Fibroblast of lung (primary cell): ENCODE measurements at regions not wholly inside any gene's neighbourhood (a gene's known extent, or its start where the extent isn't known, plus 50 kb on each side); places are given as distances from the start of the nearest gene placed in this dataset.

Experiments
- DNase-seq, 2 donors: peaks; one replicate each; pipeline versions ENCODE4 v3.0.0 to v3.0.0-alpha.2; 2010; ENCODE audit warnings: low read depth in 2 of 2
- H2AFZ ChIP-seq: 2 replicates; pipeline ENCODE4 v1.5.1; 2012; ENCODE audit warnings: low read length, control low read depth, inconsistent platforms
- H3K27ac ChIP-seq: 2 replicates; pipeline ENCODE4 v1.5.1; 2011; ENCODE audit warnings: low read length, control low read depth; ENCODE audit not compliant: insufficient read depth
- H3K27me3 ChIP-seq: 2 replicates; pipeline ENCODE4 v1.5.1; 2011; ENCODE audit warnings: mild to moderate bottlenecking, low read length; ENCODE audit not compliant: control insufficient read depth, insufficient read depth
- H3K36me3 ChIP-seq: 2 replicates; pipeline ENCODE4 v1.5.1; 2011; ENCODE audit warnings: low read length; ENCODE audit not compliant: control insufficient read depth, insufficient read depth
- H3K4me1 ChIP-seq: 2 replicates; pipeline ENCODE4 v1.5.1; 2011; ENCODE audit warnings: low read length; ENCODE audit not compliant: control insufficient read depth, insufficient read depth; ENCODE audit errors: extremely low read depth
- H3K4me2 ChIP-seq: 2 replicates; pipeline ENCODE4 v1.5.1; 2011; ENCODE audit warnings: low read length, control low read depth; ENCODE audit not compliant: insufficient read depth; ENCODE audit errors: extremely low read depth
- H3K4me3 ChIP-seq, 4 experiments: fragments of 200-600 bp in 1 of 4; sonication (generic) in 1 of 4; replicated peaks in 1 of 4; 2 replicates each; pipeline ENCODE4 v1.5.1; 2011 to 2016; ENCODE audit warnings: low read length in 4 of 4, low read depth in 3 of 4, mild to moderate bottlenecking in 3 of 4, control low read depth in 2 of 4, inconsistent platforms in 1 of 4, mixed read lengths in 1 of 4; ENCODE audit not compliant: insufficient read depth in 1 of 4; ENCODE audit errors: control extremely low read depth in 1 of 4
- H3K79me2 ChIP-seq: 2 replicates; pipeline ENCODE4 v1.5.1; 2012; ENCODE audit warnings: mild to moderate bottlenecking, low read length, inconsistent platforms; ENCODE audit not compliant: control insufficient read depth, insufficient read depth
- H3K9ac ChIP-seq: 2 replicates; pipeline ENCODE4 v1.5.1; 2011; ENCODE audit warnings: mild to moderate bottlenecking, low read length, control low read depth; ENCODE audit not compliant: insufficient read depth
- H3K9me3 ChIP-seq: 2 replicates; pipeline ENCODE4 v1.5.1; 2012; ENCODE audit warnings: low read depth, low read length; ENCODE audit not compliant: control insufficient read depth, insufficient read depth
- H4K20me1 ChIP-seq: 2 replicates; pipeline ENCODE4 v1.5.1; 2011; ENCODE audit warnings: low read length; ENCODE audit not compliant: control insufficient read depth, insufficient read depth; ENCODE audit errors: extremely low read depth
- EZH2 ChIP-seq: IDR thresholded peaks from 2 replicates; pipeline ENCODE4 v1.5.1; 2012; ENCODE audit warnings: low read length, control low read depth, mild to moderate bottlenecking; ENCODE audit errors: missing control alignments
- TF ChIP-seq, protein P1 (sequence below), 2 donors: IDR thresholded peaks in 1 of 2; conservative IDR thresholded peaks in 1 of 2; 1 replicate in 1 of 2; 2 replicates in 1 of 2; pipeline ENCODE4 v1.5.1; 2011 to 2012; ENCODE audit warnings: low read length in 2 of 2, control low read depth in 1 of 2, inconsistent platforms in 1 of 2, low read depth in 1 of 2, mild to moderate bottlenecking in 1 of 2

- DNase-seq, result no peak
- Histone ChIP-seq H3K79me2 (no peaks in the 10 kb centered on the region), H3K9me3 (no peaks in the 10 kb centered on the region), H3K4me1 (no peaks in the 10 kb centered on the region), H3K4me3 (no peak overlapping the region), H3K36me3 (no peaks in the 10 kb centered on the region), H3K9ac (no peak overlapping the region), H2AFZ (no peak overlapping the region), H3K27me3 (no peaks in the 10 kb centered on the region), H3K4me2 (no peak overlapping the region), H4K20me1 (no peaks in the 10 kb centered on the region), H3K27ac (no peak overlapping the region)
- TF ChIP-seq, protein P1, sequence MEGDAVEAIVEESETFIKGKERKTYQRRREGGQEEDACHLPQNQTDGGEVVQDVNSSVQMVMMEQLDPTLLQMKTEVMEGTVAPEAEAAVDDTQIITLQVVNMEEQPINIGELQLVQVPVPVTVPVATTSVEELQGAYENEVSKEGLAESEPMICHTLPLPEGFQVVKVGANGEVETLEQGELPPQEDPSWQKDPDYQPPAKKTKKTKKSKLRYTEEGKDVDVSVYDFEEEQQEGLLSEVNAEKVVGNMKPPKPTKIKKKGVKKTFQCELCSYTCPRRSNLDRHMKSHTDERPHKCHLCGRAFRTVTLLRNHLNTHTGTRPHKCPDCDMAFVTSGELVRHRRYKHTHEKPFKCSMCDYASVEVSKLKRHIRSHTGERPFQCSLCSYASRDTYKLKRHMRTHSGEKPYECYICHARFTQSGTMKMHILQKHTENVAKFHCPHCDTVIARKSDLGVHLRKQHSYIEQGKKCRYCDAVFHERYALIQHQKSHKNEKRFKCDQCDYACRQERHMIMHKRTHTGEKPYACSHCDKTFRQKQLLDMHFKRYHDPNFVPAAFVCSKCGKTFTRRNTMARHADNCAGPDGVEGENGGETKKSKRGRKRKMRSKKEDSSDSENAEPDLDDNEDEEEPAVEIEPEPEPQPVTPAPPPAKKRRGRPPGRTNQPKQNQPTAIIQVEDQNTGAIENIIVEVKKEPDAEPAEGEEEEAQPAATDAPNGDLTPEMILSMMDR (conservative IDR thresholded peaks at IDR 0.05 in 1 of 2, IDR thresholded peaks at IDR 0.05 in 1 of 2; ENCODE audit: low read depth in 1 of 2, low read length in 2 of 2), result no peak
- no peak for TF ChIP-seq EZH2
Observed at GRCh38 chr3:140752499-140752898, 74.6 kb downstream of the TRIM42 start.

DNA sequence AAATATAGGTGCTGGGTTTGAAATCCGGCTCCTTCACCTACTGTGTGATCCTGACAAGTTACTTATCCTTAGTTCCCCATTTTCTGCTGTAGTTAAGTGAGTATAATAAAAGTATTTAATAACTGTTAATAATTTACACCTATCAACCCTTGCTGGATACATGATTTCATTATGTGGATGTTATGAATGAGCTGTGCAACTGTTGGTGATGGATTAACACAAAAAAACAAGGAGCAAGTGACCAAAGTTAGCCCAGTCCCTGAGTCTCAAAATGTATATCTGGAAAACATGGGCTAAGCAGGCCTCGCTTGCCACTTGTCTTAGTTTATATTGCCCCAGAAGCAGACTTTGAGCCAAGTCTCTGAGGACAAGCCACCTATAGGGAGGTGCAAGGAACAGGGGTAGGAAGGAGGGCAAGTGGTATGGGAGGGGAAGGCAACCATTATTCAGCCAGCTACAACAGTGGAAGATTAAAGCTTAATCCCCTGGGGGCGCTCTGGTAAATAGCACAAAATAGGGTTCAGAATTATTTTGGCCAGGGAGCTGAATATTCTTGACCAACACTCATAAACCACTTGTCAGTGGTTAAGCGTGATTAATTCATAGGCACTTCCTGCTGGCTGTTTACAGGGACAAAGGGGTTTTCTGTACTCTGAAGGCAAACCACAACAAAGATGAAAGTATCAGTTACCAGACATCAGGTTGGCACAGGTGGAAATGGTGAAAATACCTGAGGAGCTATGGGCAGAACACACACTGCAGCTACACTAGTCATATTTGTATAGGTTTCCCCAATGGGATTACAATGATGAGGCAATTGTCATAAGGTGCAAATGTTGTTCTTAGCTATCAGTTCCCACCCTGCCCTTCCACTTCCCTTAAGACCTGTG, 76.2 kb downstream of the TRIM42 start:
- Histone ChIP-seq H3K9me3 (no peaks in the 10 kb centered on the region), H2AFZ (no peak overlapping the region), H4K20me1 (no peaks in the 10 kb centered on the region), H3K27ac (no peak overlapping the region), H3K9ac (no peak overlapping the region), H3K4me3 (no peak overlapping the region), H3K36me3 (no peaks in the 10 kb centered on the region), H3K4me2 (no peak overlapping the region), H3K79me2 (no peaks in the 10 kb centered on the region), H3K4me1 (no peaks in the 10 kb centered on the region), H3K27me3 (no peaks in the 10 kb centered on the region)
- TF ChIP-seq EZH2, result no peak
- TF ChIP-seq, protein P1 (conservative IDR thresholded peaks at IDR 0.05 in 1 of 2, IDR thresholded peaks at IDR 0.05 in 1 of 2; ENCODE audit: low read depth in 1 of 2, low read length in 2 of 2), result no peak
- peak in 1 of 2 donors; percentile 16 for DNase-seq

GRCh38 chr3:140754936-140755335, 77.1 kb downstream of the TRIM42 start:
- H3K36me3 ChIP-seq, result no peaks in the 10 kb centered on the region
- H3K4me3 ChIP-seq, result no peak overlapping the region
- H3K9me3 ChIP-seq, result no peaks in the 10 kb centered on the region
- no peak overlapping the region for H3K4me2 ChIP-seq
- no peak overlapping the region for H3K9ac ChIP-seq
- no peaks in the 10 kb centered on the region for H4K20me1 ChIP-seq
- H2AFZ ChIP-seq, result no peak overlapping the region
- no peak for TF ChIP-seq EZH2
- no peak overlapping the region for H3K27ac ChIP-seq
- H3K4me1 ChIP-seq, result no peaks in the 10 kb centered on the region
- no peak for DNase-seq
- H3K27me3 ChIP-seq, result no peaks in the 10 kb centered on the region
- no peaks in the 10 kb centered on the region for H3K79me2 ChIP-seq
